ENCODE measurements at regions not wholly inside any gene's neighbourhood (a gene's known extent, or its start where the extent isn't known, plus 50 kb on each side); places are given as distances from the start of the nearest gene placed in this dataset.
A peak's percentile ranks its signal among the peaks of the same experiment; 100 is the strongest.
"Not testable (repeated sequence)": the region's sequence is repeated elsewhere in the genome, so short reads cannot be mapped to it uniquely, and the experiment has no call there.

- no peaks in the 10 kb centered on the region for H3K27me3 ChIP-seq (ENCODE audit: insufficient read depth, low read depth)
- H3K4me2 ChIP-seq = no peak overlapping the region
- TF ChIP-seq, protein P1, sequence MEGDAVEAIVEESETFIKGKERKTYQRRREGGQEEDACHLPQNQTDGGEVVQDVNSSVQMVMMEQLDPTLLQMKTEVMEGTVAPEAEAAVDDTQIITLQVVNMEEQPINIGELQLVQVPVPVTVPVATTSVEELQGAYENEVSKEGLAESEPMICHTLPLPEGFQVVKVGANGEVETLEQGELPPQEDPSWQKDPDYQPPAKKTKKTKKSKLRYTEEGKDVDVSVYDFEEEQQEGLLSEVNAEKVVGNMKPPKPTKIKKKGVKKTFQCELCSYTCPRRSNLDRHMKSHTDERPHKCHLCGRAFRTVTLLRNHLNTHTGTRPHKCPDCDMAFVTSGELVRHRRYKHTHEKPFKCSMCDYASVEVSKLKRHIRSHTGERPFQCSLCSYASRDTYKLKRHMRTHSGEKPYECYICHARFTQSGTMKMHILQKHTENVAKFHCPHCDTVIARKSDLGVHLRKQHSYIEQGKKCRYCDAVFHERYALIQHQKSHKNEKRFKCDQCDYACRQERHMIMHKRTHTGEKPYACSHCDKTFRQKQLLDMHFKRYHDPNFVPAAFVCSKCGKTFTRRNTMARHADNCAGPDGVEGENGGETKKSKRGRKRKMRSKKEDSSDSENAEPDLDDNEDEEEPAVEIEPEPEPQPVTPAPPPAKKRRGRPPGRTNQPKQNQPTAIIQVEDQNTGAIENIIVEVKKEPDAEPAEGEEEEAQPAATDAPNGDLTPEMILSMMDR (conservative IDR thresholded peaks at IDR 0.05; ENCODE audit: low read depth, low read length) = no peak
- no peaks in the 10 kb centered on the region for H3K79me2 ChIP-seq (ENCODE audit: insufficient read depth, low read depth)
- no peaks in the 10 kb centered on the region for H3K36me3 ChIP-seq (ENCODE audit: insufficient read depth)
- no peak overlapping the region for H3K4me3 ChIP-seq (IDR thresholded peaks at IDR 0.05; ENCODE audit: insufficient read depth, low read depth, low read length)
- H3K9ac ChIP-seq = no peak overlapping the region
- H3K4me1 ChIP-seq (ENCODE audit: low read depth, poor library complexity, severe bottlenecking) = peaks cover 4% of the 10 kb centered on the region
- no peak overlapping the region for H3K27ac ChIP-seq
- no peaks in the 10 kb centered on the region for H4K20me1 ChIP-seq (ENCODE audit: insufficient read depth)
- no peak overlapping the region for H2AFZ ChIP-seq (ENCODE audit: low read depth)
These were observed 127.1 kb upstream of the ENPEP start for GRCh38 chr4:110348711-110349383.

- Histone ChIP-seq H3K27ac (no peak overlapping the region), H3K4me2 (no peak overlapping the region), H4K20me1 (ENCODE audit: insufficient read depth) (no peaks in the 10 kb centered on the region), H2AFZ (ENCODE audit: low read depth) (no peak overlapping the region), H3K9ac (no peak overlapping the region), H3K36me3 (ENCODE audit: insufficient read depth) (no peaks in the 10 kb centered on the region), H3K27me3 (ENCODE audit: insufficient read depth, low read depth) (no peaks in the 10 kb centered on the region), H3K4me3 (IDR thresholded peaks at IDR 0.05; ENCODE audit: insufficient read depth, low read depth, low read length) (no peak overlapping the region), H3K4me1 (ENCODE audit: low read depth, poor library complexity, severe bottlenecking) (peaks cover 4% of the 10 kb centered on the region), H3K79me2 (ENCODE audit: insufficient read depth, low read depth) (no peaks in the 10 kb centered on the region)
- TF ChIP-seq, protein P1 (conservative IDR thresholded peaks at IDR 0.05; ENCODE audit: low read depth, low read length) = no peak
These were observed 128.2 kb upstream of the ENPEP start for GRCh38 chr4:110347805-110348204.

GRCh38 chr4:110344165-110344564, 131.8 kb upstream of the ENPEP start:
- H3K4me1 ChIP-seq (ENCODE audit: low read depth, poor library complexity, severe bottlenecking) = peaks cover 11% of the 10 kb centered on the region
- no peaks in the 10 kb centered on the region for H4K20me1 ChIP-seq (ENCODE audit: insufficient read depth)
- TF ChIP-seq, protein P1 (conservative IDR thresholded peaks at IDR 0.05; ENCODE audit: low read depth, low read length) = peak; percentile 70
- H3K9ac ChIP-seq = no peak overlapping the region
- no peaks in the 10 kb centered on the region for H3K27me3 ChIP-seq (ENCODE audit: insufficient read depth, low read depth)
- no peak overlapping the region for H2AFZ ChIP-seq (ENCODE audit: low read depth)
- H3K4me2 ChIP-seq = no peak overlapping the region
- no peak overlapping the region for H3K4me3 ChIP-seq (IDR thresholded peaks at IDR 0.05; ENCODE audit: insufficient read depth, low read depth, low read length)
- no peak overlapping the region for H3K27ac ChIP-seq
- H3K79me2 ChIP-seq (ENCODE audit: insufficient read depth, low read depth) = no peaks in the 10 kb centered on the region
- H3K36me3 ChIP-seq (ENCODE audit: insufficient read depth) = no peaks in the 10 kb centered on the region

DNA sequence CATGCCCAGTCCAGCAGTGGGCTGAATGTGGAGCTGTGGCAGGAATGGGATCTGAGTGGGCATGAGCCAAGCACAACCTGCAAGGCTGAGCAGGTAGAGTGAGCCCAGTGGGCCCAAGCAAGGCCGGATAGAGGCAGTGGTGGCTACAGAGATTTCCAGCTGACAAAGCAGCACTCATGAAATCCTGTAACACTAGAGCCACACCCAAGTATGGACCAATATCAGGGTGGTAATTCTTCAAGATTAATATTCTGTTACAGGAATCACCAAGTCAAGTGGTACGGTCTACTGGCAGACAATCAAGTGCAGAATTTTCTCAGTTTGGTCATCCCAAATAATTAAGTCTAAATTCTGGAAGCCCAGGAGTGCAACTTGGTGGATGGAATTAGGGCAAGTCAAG, 132.4 kb upstream of the ENPEP start:
- no peak overlapping the region for H3K27ac ChIP-seq
- no peaks in the 10 kb centered on the region for H3K27me3 ChIP-seq (ENCODE audit: insufficient read depth, low read depth)
- no peak overlapping the region for H3K4me2 ChIP-seq
- H3K9ac ChIP-seq = no peak overlapping the region
- H3K4me3 ChIP-seq (IDR thresholded peaks at IDR 0.05; ENCODE audit: insufficient read depth, low read depth, low read length) = no peak overlapping the region
- H4K20me1 ChIP-seq (ENCODE audit: insufficient read depth) = no peaks in the 10 kb centered on the region
- H3K4me1 ChIP-seq (ENCODE audit: low read depth, poor library complexity, severe bottlenecking) = peaks cover 11% of the 10 kb centered on the region
- no peaks in the 10 kb centered on the region for H3K79me2 ChIP-seq (ENCODE audit: insufficient read depth, low read depth)
- H2AFZ ChIP-seq (ENCODE audit: low read depth) = no peak overlapping the region
- TF ChIP-seq, protein P1 (conservative IDR thresholded peaks at IDR 0.05; ENCODE audit: low read depth, low read length) = no peak
- H3K36me3 ChIP-seq (ENCODE audit: insufficient read depth) = no peaks in the 10 kb centered on the region

GRCh38 chr4:110341118-110341517, 134.8 kb upstream of the ENPEP start:
- not testable (repeated sequence) for H3K27ac ChIP-seq; H3K4me2 ChIP-seq; H3K4me3 ChIP-seq (IDR thresholded peaks at IDR 0.05; ENCODE audit: insufficient read depth, low read depth, low read length); H3K27me3 ChIP-seq (ENCODE audit: insufficient read depth, low read depth); H2AFZ ChIP-seq (ENCODE audit: low read depth); H4K20me1 ChIP-seq (ENCODE audit: insufficient read depth); H3K36me3 ChIP-seq (ENCODE audit: insufficient read depth); H3K79me2 ChIP-seq (ENCODE audit: insufficient read depth, low read depth); H3K9ac ChIP-seq
- peaks cover 11% of the 10 kb centered on the region for H3K4me1 ChIP-seq (ENCODE audit: low read depth, poor library complexity, severe bottlenecking)

Data from KMS-11 (cell line).